ENCODE measurements at regions not wholly inside any gene's neighbourhood (a gene's known extent, or its start where the extent isn't known, plus 50 kb on each side); places are given as distances from the start of the nearest gene placed in this dataset.

DNA sequence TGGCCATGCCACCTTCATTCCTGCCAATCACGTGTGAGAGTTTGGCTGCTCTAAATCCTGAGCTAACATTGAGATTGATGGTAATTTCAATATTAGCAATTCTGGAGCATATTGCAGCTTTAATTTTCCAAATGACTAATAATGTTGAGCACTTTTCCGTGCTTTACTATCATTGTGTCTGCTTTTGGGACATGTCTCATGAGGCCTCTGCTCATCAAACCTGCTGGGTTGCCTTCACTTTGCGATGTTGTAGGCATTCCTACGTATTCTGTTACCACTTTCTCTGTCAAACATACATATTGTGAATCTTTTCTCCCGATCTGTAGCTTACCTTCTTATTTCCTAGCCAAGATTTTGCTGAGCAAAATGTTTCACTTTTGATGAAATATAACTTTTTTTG lies 466.6 kb downstream of the GALR1 start:
- TF ChIP-seq, protein P1, sequence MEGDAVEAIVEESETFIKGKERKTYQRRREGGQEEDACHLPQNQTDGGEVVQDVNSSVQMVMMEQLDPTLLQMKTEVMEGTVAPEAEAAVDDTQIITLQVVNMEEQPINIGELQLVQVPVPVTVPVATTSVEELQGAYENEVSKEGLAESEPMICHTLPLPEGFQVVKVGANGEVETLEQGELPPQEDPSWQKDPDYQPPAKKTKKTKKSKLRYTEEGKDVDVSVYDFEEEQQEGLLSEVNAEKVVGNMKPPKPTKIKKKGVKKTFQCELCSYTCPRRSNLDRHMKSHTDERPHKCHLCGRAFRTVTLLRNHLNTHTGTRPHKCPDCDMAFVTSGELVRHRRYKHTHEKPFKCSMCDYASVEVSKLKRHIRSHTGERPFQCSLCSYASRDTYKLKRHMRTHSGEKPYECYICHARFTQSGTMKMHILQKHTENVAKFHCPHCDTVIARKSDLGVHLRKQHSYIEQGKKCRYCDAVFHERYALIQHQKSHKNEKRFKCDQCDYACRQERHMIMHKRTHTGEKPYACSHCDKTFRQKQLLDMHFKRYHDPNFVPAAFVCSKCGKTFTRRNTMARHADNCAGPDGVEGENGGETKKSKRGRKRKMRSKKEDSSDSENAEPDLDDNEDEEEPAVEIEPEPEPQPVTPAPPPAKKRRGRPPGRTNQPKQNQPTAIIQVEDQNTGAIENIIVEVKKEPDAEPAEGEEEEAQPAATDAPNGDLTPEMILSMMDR (IDR thresholded peaks at IDR 0.05; ENCODE audit: control insufficient read depth, insufficient read depth, low read depth, low read length, missing control alignments), result no peak
- no peak overlapping the region for H3K4me3 ChIP-seq (ENCODE audit: control insufficient read depth, low read depth, low read length)
- DNase-seq (ENCODE audit: low read depth), result no peak

GRCh38 chr18:77733292-77733903 lies 483.8 kb downstream of the GALR1 start:
- TF ChIP-seq, protein P1 (IDR thresholded peaks at IDR 0.05; ENCODE audit: control insufficient read depth, insufficient read depth, low read depth, low read length, missing control alignments), result no peak
- no peak for DNase-seq (ENCODE audit: low read depth)
- H3K4me3 ChIP-seq (ENCODE audit: control insufficient read depth, low read depth, low read length), result no peak overlapping the region

DNA sequence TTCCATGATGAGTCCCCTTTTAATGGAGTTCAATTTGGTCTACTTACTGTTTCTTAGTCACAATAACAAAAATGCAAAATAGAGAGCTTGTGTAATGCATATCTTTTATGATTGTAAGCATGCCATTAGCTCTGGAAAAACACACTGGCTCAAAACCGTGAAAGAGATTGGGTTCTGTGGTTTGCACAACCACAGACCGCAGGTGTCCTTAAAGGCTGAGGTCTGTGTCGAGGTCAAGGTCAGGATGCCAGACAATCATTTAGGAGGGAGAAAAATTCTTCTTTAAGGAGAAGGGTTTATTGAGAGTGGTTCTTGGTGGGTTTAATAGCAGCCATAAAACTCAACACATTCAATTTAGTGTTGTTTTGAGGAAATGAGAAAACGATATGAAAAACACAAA lies 487.2 kb downstream of the GALR1 start:
- H3K4me3 ChIP-seq (ENCODE audit: control insufficient read depth, low read depth, low read length), result no peak overlapping the region
- TF ChIP-seq, protein P1 (IDR thresholded peaks at IDR 0.05; ENCODE audit: control insufficient read depth, insufficient read depth, low read depth, low read length, missing control alignments), result no peak
- DNase-seq (ENCODE audit: low read depth), result no peak

GRCh38 chr18:77737405-77737804 lies 487.8 kb downstream of the GALR1 start:
- no peak overlapping the region for H3K4me3 ChIP-seq (ENCODE audit: control insufficient read depth, low read depth, low read length)
- TF ChIP-seq, protein P1 (IDR thresholded peaks at IDR 0.05; ENCODE audit: control insufficient read depth, insufficient read depth, low read depth, low read length, missing control alignments), result no peak
- no peak for DNase-seq (ENCODE audit: low read depth)

- DNase-seq (ENCODE audit: low read depth), result no peak
- H3K4me3 ChIP-seq (ENCODE audit: control insufficient read depth, low read depth, low read length), result no peak overlapping the region
- TF ChIP-seq, protein P1 (IDR thresholded peaks at IDR 0.05; ENCODE audit: control insufficient read depth, insufficient read depth, low read depth, low read length, missing control alignments), result no peak
These were observed 499.4 kb downstream of the GALR1 start for GRCh38 chr18:77749089-77749488.

DNA sequence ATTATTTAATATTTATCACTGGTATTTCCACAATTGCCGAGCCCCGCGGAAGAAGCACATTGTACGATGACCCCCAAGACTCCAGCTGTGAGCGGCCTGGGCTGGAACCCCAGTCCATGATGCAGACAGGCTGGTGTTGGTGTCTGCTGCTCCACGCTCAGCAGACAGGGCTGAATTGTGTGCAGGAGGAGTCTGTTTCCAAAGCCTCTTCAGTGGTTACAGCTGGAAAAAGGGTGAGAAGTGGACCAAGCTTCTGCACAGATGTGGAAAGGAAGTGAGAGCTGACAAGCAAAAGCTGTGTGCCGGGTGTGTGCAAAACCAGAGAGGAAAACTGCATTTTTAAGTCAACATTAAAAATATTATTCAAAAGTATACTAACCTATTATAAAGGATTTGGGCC lies 500.4 kb downstream of the GALR1 start:
- no peak overlapping the region for H3K4me3 ChIP-seq (ENCODE audit: control insufficient read depth, low read depth, low read length)
- no peak for DNase-seq (ENCODE audit: low read depth)
- TF ChIP-seq, protein P1 (IDR thresholded peaks at IDR 0.05; ENCODE audit: control insufficient read depth, insufficient read depth, low read depth, low read length, missing control alignments), result no peak

All from AG09309 (cell line).